ENCODE measurements at regions not wholly inside any gene's neighbourhood (a gene's known extent, or its start where the extent isn't known, plus 50 kb on each side); places are given as distances from the start of the nearest gene placed in this dataset.

DNA sequence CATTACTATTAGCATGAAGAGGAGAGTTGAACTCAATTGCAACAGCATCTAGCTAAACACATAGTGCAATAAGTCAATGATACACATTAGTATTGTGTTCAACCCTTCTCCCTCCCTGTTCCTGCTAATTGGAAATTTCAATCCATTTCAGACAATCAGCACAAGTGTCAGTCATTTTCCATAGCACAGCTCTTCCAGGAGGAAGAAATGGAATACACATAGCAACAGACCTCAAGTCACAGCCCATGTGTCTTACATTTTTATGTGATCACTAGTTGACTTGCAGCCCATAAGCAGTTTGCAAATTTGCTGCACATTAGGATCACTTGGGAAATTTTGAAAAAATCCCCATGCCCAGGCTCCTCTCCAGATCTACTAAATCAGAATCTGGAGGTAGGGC lies 636.9 kb downstream of the TLE4 start:
- Histone ChIP-seq H3K36me3 (ENCODE audit: control insufficient read depth in 1 of 2, insufficient read depth in 2 of 2, low read depth in 1 of 2, low read length in 2 of 2) (no peaks in the 10 kb centered on the region), H4K8ac (ENCODE audit: low read length) (no peak overlapping the region), H3K18ac (ENCODE audit: low read depth in 1 of 2, low read length in 2 of 2) (no peak overlapping the region), H2BK5ac (ENCODE audit: low read depth, low read length, poor library complexity, severe bottlenecking) (no peak overlapping the region), H2AK5ac (ENCODE audit: low read length, severe bottlenecking) (no peak overlapping the region), H2BK120ac (ENCODE audit: low read depth, low read length) (no peak overlapping the region), H4K91ac (ENCODE audit: low read length) (no peak overlapping the region), H3K4me3 (ENCODE audit: insufficient read depth in 1 of 2, low read depth in 1 of 2, low read length in 2 of 2) (no peak overlapping the region), H3K27ac (ENCODE audit: low read length, poor library complexity, severe bottlenecking) (no peak overlapping the region), H3K27me3 (ENCODE audit: control insufficient read depth in 1 of 2, insufficient read depth in 1 of 2, low read length in 2 of 2) (no peaks in the 10 kb centered on the region), H3K14ac (ENCODE audit: low read length in 2 of 2) (no peak overlapping the region), H2AFZ (ENCODE audit: low read depth, low read length) (no peak overlapping the region), H3K4me1 (ENCODE audit: control insufficient read depth, insufficient read depth, low read depth, low read length) (peaks cover 1% of the 10 kb centered on the region), H3K4ac (ENCODE audit: low read depth in 1 of 2, low read length in 2 of 2) (no peak overlapping the region), H3K79me1 (replicated peaks; ENCODE audit: low read length, poor library complexity, severe bottlenecking) (no peaks in the 10 kb centered on the region), H2BK15ac (ENCODE audit: low read depth, poor library complexity, severe bottlenecking) (no peak overlapping the region), H3K4me2 (ENCODE audit: low read length, poor library complexity, severe bottlenecking) (no peak overlapping the region), H3K23ac (ENCODE audit: low read length in 2 of 2) (no peak overlapping the region), H3K9ac (ENCODE audit: low read length) (no peak overlapping the region), H3K9me3 (ENCODE audit: control insufficient read depth, low read length) (peaks cover 10% of the 10 kb centered on the region), H2BK12ac (ENCODE audit: low read length in 2 of 2) (no peak overlapping the region)
- DNase-seq, result no peak

DNA sequence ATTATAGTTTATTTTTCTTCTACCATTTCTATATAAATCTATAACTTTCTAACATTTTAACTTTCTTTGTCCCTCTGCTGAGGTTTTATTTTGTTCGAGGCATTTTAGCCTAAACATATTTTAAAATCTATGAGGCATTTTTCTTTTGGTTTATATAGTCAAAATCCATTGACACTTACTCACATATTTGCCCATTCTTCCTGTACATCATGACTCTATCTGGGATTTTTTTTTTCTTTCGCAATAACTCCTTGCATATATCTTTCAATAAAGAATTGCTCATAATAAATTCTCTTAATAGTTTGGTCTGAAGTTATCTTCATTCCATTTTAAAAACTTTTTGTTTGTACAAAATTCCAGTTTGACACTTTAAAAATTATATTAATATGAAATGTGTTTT lies 632.3 kb downstream of the TLE4 start:
- Histone ChIP-seq H4K91ac (ENCODE audit: low read length) (no peak overlapping the region), H3K27me3 (ENCODE audit: control insufficient read depth in 1 of 2, insufficient read depth in 1 of 2, low read length in 2 of 2) (no peaks in the 10 kb centered on the region), H2AK5ac (ENCODE audit: low read length, severe bottlenecking) (no peak overlapping the region), H3K36me3 (ENCODE audit: control insufficient read depth in 1 of 2, insufficient read depth in 2 of 2, low read depth in 1 of 2, low read length in 2 of 2) (no peaks in the 10 kb centered on the region), H2BK12ac (ENCODE audit: low read length in 2 of 2) (no peak overlapping the region), H3K4me3 (ENCODE audit: insufficient read depth in 1 of 2, low read depth in 1 of 2, low read length in 2 of 2) (no peak overlapping the region), H3K79me1 (replicated peaks; ENCODE audit: low read length, poor library complexity, severe bottlenecking) (no peaks in the 10 kb centered on the region), H2BK120ac (ENCODE audit: low read depth, low read length) (no peak overlapping the region), H3K27ac (ENCODE audit: low read length, poor library complexity, severe bottlenecking) (no peak overlapping the region), H3K23ac (ENCODE audit: low read length in 2 of 2) (no peak overlapping the region), H3K4ac (ENCODE audit: low read depth in 1 of 2, low read length in 2 of 2) (no peak overlapping the region), H2AFZ (ENCODE audit: low read depth, low read length) (no peak overlapping the region), H4K8ac (ENCODE audit: low read length) (no peak overlapping the region), H3K14ac (ENCODE audit: low read length in 2 of 2) (no peak overlapping the region), H2BK5ac (ENCODE audit: low read depth, low read length, poor library complexity, severe bottlenecking) (no peak overlapping the region), H3K4me2 (ENCODE audit: low read length, poor library complexity, severe bottlenecking) (no peak overlapping the region), H2BK15ac (ENCODE audit: low read depth, poor library complexity, severe bottlenecking) (no peak overlapping the region), H3K4me1 (ENCODE audit: control insufficient read depth, insufficient read depth, low read depth, low read length) (no peaks in the 10 kb centered on the region), H3K9ac (ENCODE audit: low read length) (no peak overlapping the region), H3K9me3 (ENCODE audit: control insufficient read depth, low read length) (peaks cover 3% of the 10 kb centered on the region), H3K18ac (ENCODE audit: low read depth in 1 of 2, low read length in 2 of 2) (no peak overlapping the region)
- no peak for DNase-seq
- no CpG with 5 or more reads among the region's 2 CpGs for WGBS

DNA sequence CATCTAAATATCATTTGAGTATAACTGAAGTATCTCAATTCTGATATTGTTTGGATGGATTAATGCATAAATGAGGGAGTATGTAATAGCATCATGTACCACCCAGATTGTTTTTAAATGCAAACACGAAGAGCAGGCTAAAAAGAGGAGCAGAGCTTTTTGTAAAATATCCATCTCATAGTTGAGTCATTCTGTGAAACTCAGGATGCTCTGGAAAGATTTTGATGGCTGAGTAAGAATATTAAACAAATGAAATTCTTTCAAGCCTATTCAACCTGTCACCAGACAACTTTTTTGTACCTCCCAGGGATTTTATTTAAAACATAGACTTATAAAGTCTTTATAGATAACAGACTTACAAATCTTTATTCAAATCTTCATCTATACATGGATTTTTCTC lies 625.9 kb downstream of the TLE4 start:
- Histone ChIP-seq H3K9me3 (ENCODE audit: control insufficient read depth, low read length) (no peaks in the 10 kb centered on the region), H2BK15ac (ENCODE audit: low read depth, poor library complexity, severe bottlenecking) (no peak overlapping the region), H3K9ac (ENCODE audit: low read length) (no peak overlapping the region)

DNA sequence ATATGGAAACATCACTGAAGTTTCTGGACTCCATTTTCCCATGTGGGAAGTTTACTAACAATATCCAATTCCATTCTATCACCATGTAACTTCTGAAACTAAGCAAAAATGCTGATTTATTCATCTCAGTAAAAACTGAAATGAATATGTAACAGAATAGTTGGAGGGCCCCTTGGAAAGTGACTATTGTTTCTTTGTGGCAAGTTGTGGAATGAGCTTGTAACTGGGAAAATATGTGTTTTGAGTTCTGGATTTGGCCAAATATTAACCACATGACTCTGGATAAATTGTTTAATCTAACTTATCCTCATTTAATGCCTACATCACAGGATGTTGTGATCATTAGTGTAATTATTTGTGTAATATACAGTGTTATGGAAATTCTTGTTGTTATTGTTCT lies 619.3 kb downstream of the TLE4 start:
- Histone ChIP-seq H2AK5ac (ENCODE audit: low read length, severe bottlenecking) (no peak overlapping the region), H3K18ac (ENCODE audit: low read depth in 1 of 2, low read length in 2 of 2) (no peak overlapping the region), H3K9me3 (ENCODE audit: control insufficient read depth, low read length) (no peaks in the 10 kb centered on the region), H3K27ac (ENCODE audit: low read length, poor library complexity, severe bottlenecking) (no peak overlapping the region), H3K9ac (ENCODE audit: low read length) (no peak overlapping the region), H2BK12ac (ENCODE audit: low read length in 2 of 2) (no peak overlapping the region), H3K79me1 (replicated peaks; ENCODE audit: low read length, poor library complexity, severe bottlenecking) (no peaks in the 10 kb centered on the region), H2BK15ac (ENCODE audit: low read depth, poor library complexity, severe bottlenecking) (no peak overlapping the region), H3K4me2 (ENCODE audit: low read length, poor library complexity, severe bottlenecking) (no peak overlapping the region), H2BK120ac (ENCODE audit: low read depth, low read length) (no peak overlapping the region), H2BK5ac (ENCODE audit: low read depth, low read length, poor library complexity, severe bottlenecking) (no peak overlapping the region), H2AFZ (ENCODE audit: low read depth, low read length) (no peak overlapping the region), H3K36me3 (ENCODE audit: control insufficient read depth in 1 of 2, insufficient read depth in 2 of 2, low read depth in 1 of 2, low read length in 2 of 2) (no peaks in the 10 kb centered on the region), H3K4me1 (ENCODE audit: control insufficient read depth, insufficient read depth, low read depth, low read length) (peaks cover 4% of the 10 kb centered on the region), H3K27me3 (ENCODE audit: control insufficient read depth in 1 of 2, insufficient read depth in 1 of 2, low read length in 2 of 2) (no peaks in the 10 kb centered on the region), H3K23ac (ENCODE audit: low read length in 2 of 2) (no peak overlapping the region), H4K8ac (ENCODE audit: low read length) (no peak overlapping the region), H3K14ac (ENCODE audit: low read length in 2 of 2) (no peak overlapping the region), H4K91ac (ENCODE audit: low read length) (no peak overlapping the region), H3K4ac (ENCODE audit: low read depth in 1 of 2, low read length in 2 of 2) (no peak overlapping the region), H3K4me3 (ENCODE audit: insufficient read depth in 1 of 2, low read depth in 1 of 2, low read length in 2 of 2) (no peak overlapping the region)
- no peak for DNase-seq

More for the DNA sequence above, 625.9 kb downstream of the TLE4 start:
- Histone ChIP-seq H3K23ac (ENCODE audit: low read length in 2 of 2) (no peak overlapping the region), H3K4me1 (ENCODE audit: control insufficient read depth, insufficient read depth, low read depth, low read length) (no peaks in the 10 kb centered on the region), H4K8ac (ENCODE audit: low read length) (no peak overlapping the region), H2BK12ac (ENCODE audit: low read length in 2 of 2) (no peak overlapping the region), H3K27me3 (ENCODE audit: control insufficient read depth in 1 of 2, insufficient read depth in 1 of 2, low read length in 2 of 2) (no peaks in the 10 kb centered on the region), H3K14ac (ENCODE audit: low read length in 2 of 2) (no peak overlapping the region), H3K36me3 (ENCODE audit: control insufficient read depth in 1 of 2, insufficient read depth in 2 of 2, low read depth in 1 of 2, low read length in 2 of 2) (no peaks in the 10 kb centered on the region), H4K91ac (ENCODE audit: low read length) (no peak overlapping the region), H2BK120ac (ENCODE audit: low read depth, low read length) (no peak overlapping the region), H3K79me1 (replicated peaks; ENCODE audit: low read length, poor library complexity, severe bottlenecking) (no peaks in the 10 kb centered on the region), H2AK5ac (ENCODE audit: low read length, severe bottlenecking) (no peak overlapping the region), H2AFZ (ENCODE audit: low read depth, low read length) (no peak overlapping the region), H2BK5ac (ENCODE audit: low read depth, low read length, poor library complexity, severe bottlenecking) (no peak overlapping the region), H3K27ac (ENCODE audit: low read length, poor library complexity, severe bottlenecking) (no peak overlapping the region), H3K4me2 (ENCODE audit: low read length, poor library complexity, severe bottlenecking) (no peak overlapping the region), H3K18ac (ENCODE audit: low read depth in 1 of 2, low read length in 2 of 2) (no peak overlapping the region), H3K4ac (ENCODE audit: low read depth in 1 of 2, low read length in 2 of 2) (no peak overlapping the region), H3K4me3 (ENCODE audit: insufficient read depth in 1 of 2, low read depth in 1 of 2, low read length in 2 of 2) (no peak overlapping the region)
- 83% methylated on average over 1 of the region's 1 CpG for WGBS
- no peak for DNase-seq

Data from mesenchymal stem cell (in vitro differentiated cells and primary cell).